OCI-LY3 (cell line): ENCODE measurements at regions not wholly inside any gene's neighbourhood (a gene's known extent, or its start where the extent isn't known, plus 50 kb on each side); places are given as distances from the start of the nearest gene placed in this dataset.

Experiments used
- H2AFZ ChIP-seq: fragments of 200-600, 300-600 bp; shearing (Covaris generic); 2 replicates; pipeline ENCODE4 v1.6.0; 2014; ENCODE audit warnings: antibody characterized with exemption, low read depth, low read length
- H3K27ac ChIP-seq: fragments of 200-600, 300-600 bp; sonication (generic); 2 replicates; pipeline ENCODE4 v1.5.1; 2014; ENCODE audit warnings: mild to moderate bottlenecking, low read length, moderate library complexity, mixed read lengths
- H3K27me3 ChIP-seq: fragments of 200-600, 300-600 bp; sonication (generic); 2 replicates; pipeline ENCODE4 v1.6.1; 2014; ENCODE audit warnings: low read depth, low read length, mixed read lengths
- H3K36me3 ChIP-seq: fragments of 200-600, 300-600 bp; sonication (generic); replicated peaks from 2 replicates; pipeline ENCODE3; 2014; ENCODE audit warnings: low read depth, low read length, mixed read lengths
- H3K4me1 ChIP-seq: fragments of 300-600, 200-600 bp; sonication (generic); 2 replicates; pipeline ENCODE4 v1.6.1; 2014; ENCODE audit warnings: low read length, mixed read lengths
- H3K4me2 ChIP-seq: fragments of 200-600, 300-600 bp; sonication (generic); 2 replicates; pipeline ENCODE4 v1.6.1; 2014; ENCODE audit warnings: low read length, mixed read lengths
- H3K4me3 ChIP-seq: fragments of 300-600, 200-600 bp; sonication (generic); 2 replicates; pipeline ENCODE4 v1.5.1; 2014; ENCODE audit warnings: antibody characterized with exemption, mild to moderate bottlenecking, low read length, moderate library complexity
- H3K79me2 ChIP-seq: fragments of 300-600, 200-600 bp; shearing (Covaris generic); 2 replicates; pipeline ENCODE4 v1.6.1; 2014; ENCODE audit warnings: mild to moderate bottlenecking, low read length, mixed read lengths
- H3K9ac ChIP-seq: fragments of 300-600, 200-600 bp; shearing (Covaris generic); 2 replicates; pipeline ENCODE4 v1.6.0; 2014; ENCODE audit warnings: mild to moderate bottlenecking, low read length, moderate library complexity
- H3K9me3 ChIP-seq: fragments of 200-600, 300-600 bp; shearing (Covaris generic); 2 replicates; pipeline ENCODE4 v1.6.1; 2014; ENCODE audit warnings: low read length, mixed read lengths; ENCODE audit not compliant: insufficient read depth
- H4K20me1 ChIP-seq: fragments of 200-600, 300-600 bp; sonication (generic); 2 replicates; pipeline ENCODE4 v1.6.1; 2016; ENCODE audit warnings: low read length, mixed read lengths; ENCODE audit not compliant: insufficient read depth
- CTCF ChIP-seq: fragments of 200-600, 300-600 bp; sonication (generic); IDR thresholded peaks from 2 replicates; pipeline ENCODE4 v1.5.1; 2014; ENCODE audit warnings: antibody characterized with exemption, low read length, low read depth
- EZH2phosphoT487 ChIP-seq: fragments of 200-600 bp; shearing (Covaris generic); IDR thresholded peaks from 2 replicates; pipeline ENCODE4 v1.6.1; 2018; ENCODE audit warnings: antibody characterized with exemption, mixed run types, low read depth

GRCh38 chr13:37492075-37492474 is 106.5 kb downstream of the POSTN start:
- H3K9ac ChIP-seq: no peak overlapping the region
- H2AFZ ChIP-seq: no peak overlapping the region
- H3K27me3 ChIP-seq: no peaks in the 10 kb centered on the region
- no peaks in the 10 kb centered on the region for H3K9me3 ChIP-seq
- no peaks in the 10 kb centered on the region for H3K79me2 ChIP-seq
- TF ChIP-seq EZH2phosphoT487: no peak
- no peak for TF ChIP-seq CTCF
- H4K20me1 ChIP-seq: no peaks in the 10 kb centered on the region
- H3K4me3 ChIP-seq: no peak overlapping the region
- no peak overlapping the region for H3K4me2 ChIP-seq
- H3K4me1 ChIP-seq: no peaks in the 10 kb centered on the region
- H3K27ac ChIP-seq: no peak overlapping the region
- no peaks in the 10 kb centered on the region for H3K36me3 ChIP-seq

- H4K20me1 ChIP-seq: no peaks in the 10 kb centered on the region
- peaks cover under 1% of the 10 kb centered on the region; the same call in 1 of the 2 replicates for H3K4me1 ChIP-seq
- H2AFZ ChIP-seq: no peak overlapping the region
- no peak overlapping the region for H3K9ac ChIP-seq
- H3K4me3 ChIP-seq: no peak overlapping the region
- no peaks in the 10 kb centered on the region for H3K36me3 ChIP-seq
- H3K27me3 ChIP-seq: no peaks in the 10 kb centered on the region
- no peaks in the 10 kb centered on the region for H3K9me3 ChIP-seq
- TF ChIP-seq EZH2phosphoT487 (no peak), CTCF (no peak)
- H3K27ac ChIP-seq: no peak overlapping the region
- H3K4me2 ChIP-seq: no peak overlapping the region
- no peaks in the 10 kb centered on the region for H3K79me2 ChIP-seq
Observed at GRCh38 chr13:37491661-37492060, 106.9 kb downstream of the POSTN start.

- TF ChIP-seq EZH2phosphoT487 (no peak), CTCF (no peak)
- no peak overlapping the region for H3K9ac ChIP-seq
- no peak overlapping the region for H3K4me3 ChIP-seq
- H4K20me1 ChIP-seq: no peaks in the 10 kb centered on the region
- no peak overlapping the region for H3K27ac ChIP-seq
- no peaks in the 10 kb centered on the region for H3K27me3 ChIP-seq
- H3K4me1 ChIP-seq: peaks cover 10% of the 10 kb centered on the region
- H3K4me2 ChIP-seq: no peak overlapping the region
- no peak overlapping the region for H2AFZ ChIP-seq
- H3K36me3 ChIP-seq: no peaks in the 10 kb centered on the region
- no peaks in the 10 kb centered on the region for H3K79me2 ChIP-seq
- no peaks in the 10 kb centered on the region for H3K9me3 ChIP-seq
Observed at GRCh38 chr13:37490176-37490779, 108.3 kb downstream of the POSTN start.

GRCh38 chr13:37488726-37489125 is 109.8 kb downstream of the POSTN start:
- Histone ChIP-seq H3K9ac (no peak overlapping the region), H2AFZ (no peak overlapping the region), H3K4me2 (no peak overlapping the region), H4K20me1 (no peaks in the 10 kb centered on the region), H3K4me1 (peaks cover 10% of the 10 kb centered on the region), H3K4me3 (no peak overlapping the region), H3K27ac (no peak overlapping the region), H3K9me3 (no peaks in the 10 kb centered on the region), H3K27me3 (no peaks in the 10 kb centered on the region), H3K36me3 (no peaks in the 10 kb centered on the region), H3K79me2 (no peaks in the 10 kb centered on the region)
- TF ChIP-seq EZH2phosphoT487: no peak
- TF ChIP-seq CTCF: no peak
